ENCODE measurements at regions not wholly inside any gene's neighbourhood (a gene's known extent, or its start where the extent isn't known, plus 50 kb on each side); places are given as distances from the start of the nearest gene placed in this dataset.

GRCh38 chr18:78903436-78904178 is 76.0 kb upstream of the SALL3 start:
- DNase-seq, result no peak

GRCh38 chr18:78904179-78904531 is 75.5 kb upstream of the SALL3 start:
- no peak for DNase-seq

- DNase-seq, result no peak
These were observed 74.3 kb upstream of the SALL3 start for GRCh38 chr18:78905334-78905733.

- no peak for DNase-seq
These were observed 73.6 kb upstream of the SALL3 start for GRCh38 chr18:78906066-78906465.

- DNase-seq, result no peak
These were observed 71.0 kb upstream of the SALL3 start for GRCh38 chr18:78908462-78909260.

GRCh38 chr18:78911751-78912283 is 67.8 kb upstream of the SALL3 start:
- DNase-seq, result no peak

GRCh38 chr18:78912336-78912735 is 67.3 kb upstream of the SALL3 start:
- no peak for DNase-seq

GRCh38 chr18:78912844-78913243 is 66.8 kb upstream of the SALL3 start:
- DNase-seq, result no peak

GRCh38 chr18:78913395-78913794 is 66.2 kb upstream of the SALL3 start:
- no peak for DNase-seq

- DNase-seq, result no peak
These were observed 65.8 kb upstream of the SALL3 start for GRCh38 chr18:78913830-78914231.

GRCh38 chr18:78914249-78914935 is 65.2 kb upstream of the SALL3 start:
- DNase-seq, result no peak

- no peak for DNase-seq
These were observed 64.1 kb upstream of the SALL3 start for GRCh38 chr18:78915446-78916008.

- DNase-seq, result no peak
These were observed 60.9 kb upstream of the SALL3 start for GRCh38 chr18:78918707-78919106.

GRCh38 chr18:78919956-78920355 is 59.7 kb upstream of the SALL3 start:
- no peak for DNase-seq

- no peak for DNase-seq
These were observed 59.0 kb upstream of the SALL3 start for GRCh38 chr18:78920456-78921138.

GRCh38 chr18:78922856-78923255 is 56.8 kb upstream of the SALL3 start:
- no peak for DNase-seq

GRCh38 chr18:78924301-78924700 is 55.3 kb upstream of the SALL3 start:
- DNase-seq, result no peak

- no peak for DNase-seq
These were observed 54.7 kb upstream of the SALL3 start for GRCh38 chr18:78924786-78925540.

GRCh38 chr18:78925557-78926242 is 53.9 kb upstream of the SALL3 start:
- DNase-seq, result no peak

- no peak for DNase-seq
These were observed 53.4 kb upstream of the SALL3 start for GRCh38 chr18:78926243-78926615.

GRCh38 chr18:78927156-78927555 is 52.5 kb upstream of the SALL3 start:
- DNase-seq, result no peak

Measured in hippocampal formation (tissue), 2 donors.